Effector memory CD8-positive, alpha-beta T cell (primary cell): ENCODE measurements at regions not wholly inside any gene's neighbourhood (a gene's known extent, or its start where the extent isn't known, plus 50 kb on each side); places are given as distances from the start of the nearest gene placed in this dataset.
"Not testable (repeated sequence)": the region's sequence is repeated elsewhere in the genome, so short reads cannot be mapped to it uniquely, and the experiment has no call there.

Source experiments
- ATAC-seq: fragments of 150-1000 bp; cut with Tn5 transposase; replicated peaks from 2 replicates; pipeline ENCODE4 v1.10.0; 2021; ENCODE audit warnings: mild to moderate bottlenecking, moderate library complexity
- DNase-seq, 3 experiments: peaks; one replicate each; pipeline ENCODE4 v3.0.0; 2021
- H3K27ac Mint-ChIP-seq, 2 donors: one replicate each; pipeline ENCODE4 v1.8.0; 2022; ENCODE audit warnings: mild to moderate bottlenecking in 2 of 2, mixed read lengths in 2 of 2, moderate library complexity in 2 of 2
- H3K27me3 Mint-ChIP-seq, 2 donors: one replicate each; pipeline ENCODE4 v1.8.0; 2022; ENCODE audit warnings: mixed read lengths in 2 of 2
- H3K36me3 Mint-ChIP-seq: one replicate; pipeline ENCODE4 v1.8.0; 2022; ENCODE audit warnings: mild to moderate bottlenecking, moderate library complexity, mixed read lengths; ENCODE audit not compliant: insufficient read depth
- H3K4me1 Mint-ChIP-seq, 2 donors: one replicate each; pipeline ENCODE4 v1.8.0; 2022; ENCODE audit warnings: low read depth in 2 of 2, mixed read lengths in 2 of 2
- H3K4me3 Mint-ChIP-seq, 2 donors: one replicate each; pipeline ENCODE4 v1.8.0; 2022; ENCODE audit warnings: mild to moderate bottlenecking in 2 of 2, mixed read lengths in 2 of 2, moderate library complexity in 2 of 2
- H3K9me3 Mint-ChIP-seq, 2 donors: one replicate each; pipeline ENCODE4 v1.8.0; 2022; ENCODE audit warnings: mixed read lengths in 2 of 2

GRCh38 chr13:103607995-103608394 is 541.8 kb upstream of the SLC10A2 start:
- Mint-ChIP-seq H3K4me3 (no peak overlapping the region), H3K27ac (no peak overlapping the region), H3K36me3 (no peaks in the 10 kb centered on the region), H3K27me3 (no peaks in the 10 kb centered on the region), H3K9me3 (peaks cover 8 to 12% of the 10 kb centered on the region in 2 donors), H3K4me1 (no peaks in the 10 kb centered on the region)
- no peak for DNase-seq
- no peak for ATAC-seq

DNA sequence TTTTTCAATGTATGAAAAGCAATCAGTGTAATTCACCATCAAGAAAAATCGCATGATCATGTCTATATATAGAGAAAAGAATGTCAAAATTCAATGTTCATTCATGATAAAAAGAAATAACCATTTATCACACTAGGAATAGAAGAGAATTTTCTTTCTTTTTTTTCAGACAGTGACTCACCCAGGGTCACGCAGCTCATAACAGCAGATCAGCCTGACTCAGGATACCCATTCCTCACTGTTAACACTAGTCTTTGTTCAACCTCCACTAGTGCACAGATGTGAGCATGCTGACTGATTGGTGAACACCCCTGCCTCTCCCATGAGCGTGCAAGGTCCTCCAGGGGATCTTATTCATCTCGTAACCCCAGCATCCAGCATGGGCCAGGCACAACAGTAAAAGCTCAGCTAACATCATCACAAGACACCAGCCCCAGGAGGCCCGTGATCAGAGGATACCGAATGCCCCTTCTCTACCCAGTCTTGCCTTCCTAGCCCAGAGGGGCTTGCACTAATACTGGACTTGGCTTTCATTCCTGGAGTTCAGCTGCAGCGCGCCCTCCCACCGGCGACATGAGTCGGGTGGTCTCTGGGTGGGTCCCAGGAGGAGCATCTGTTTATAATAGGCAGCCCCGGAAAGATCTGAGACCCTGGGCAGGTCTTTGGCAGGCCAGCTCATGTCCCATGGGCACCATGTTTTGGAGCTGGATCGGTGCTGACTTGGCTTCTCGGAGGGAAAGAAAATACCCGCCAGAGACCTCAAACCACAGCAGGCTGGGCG is 539.5 kb upstream of the SLC10A2 start:
- no peak for ATAC-seq
- H3K4me3 Mint-ChIP-seq, result no peak overlapping the region
- no peaks in the 10 kb centered on the region for H3K4me1 Mint-ChIP-seq
- no peaks in the 10 kb centered on the region for H3K36me3 Mint-ChIP-seq
- peaks cover 14 to 23% of the 10 kb centered on the region in 2 donors for H3K9me3 Mint-ChIP-seq
- DNase-seq, result no peak
- no peak overlapping the region for H3K27ac Mint-ChIP-seq
- H3K27me3 Mint-ChIP-seq, result no peaks in the 10 kb centered on the region

GRCh38 chr13:103599870-103600269 is 533.7 kb upstream of the SLC10A2 start:
- H3K36me3 Mint-ChIP-seq, DNase-seq, H3K4me1 Mint-ChIP-seq, H3K27me3 Mint-ChIP-seq, H3K4me3 Mint-ChIP-seq, ATAC-seq, H3K27ac Mint-ChIP-seq: not testable (repeated sequence)
- peaks cover 8 to 16% of the 10 kb centered on the region in 2 donors for H3K9me3 Mint-ChIP-seq

GRCh38 chr13:103598671-103599070 is 532.5 kb upstream of the SLC10A2 start:
- no peak for DNase-seq
- ATAC-seq, result no peak
- H3K36me3 Mint-ChIP-seq, result no peaks in the 10 kb centered on the region
- peaks cover 8 to 16% of the 10 kb centered on the region in 2 donors for H3K9me3 Mint-ChIP-seq
- H3K4me1 Mint-ChIP-seq, result no peaks in the 10 kb centered on the region
- no peaks in the 10 kb centered on the region for H3K27me3 Mint-ChIP-seq
- H3K27ac Mint-ChIP-seq, result no peak overlapping the region
- H3K4me3 Mint-ChIP-seq, result no peak overlapping the region

GRCh38 chr13:103573446-103573845 is 507.2 kb upstream of the SLC10A2 start:
- no peak for ATAC-seq
- no peaks in the 10 kb centered on the region for H3K27me3 Mint-ChIP-seq
- H3K27ac Mint-ChIP-seq, result no peak overlapping the region
- DNase-seq, result no peak
- H3K36me3 Mint-ChIP-seq, result no peaks in the 10 kb centered on the region
- no peak overlapping the region for H3K4me3 Mint-ChIP-seq
- no peaks in the 10 kb centered on the region for H3K4me1 Mint-ChIP-seq
- peaks cover 7 to 12% of the 10 kb centered on the region in 2 donors for H3K9me3 Mint-ChIP-seq

GRCh38 chr13:103568314-103568713 is 502.1 kb upstream of the SLC10A2 start:
- no peak overlapping the region for H3K4me3 Mint-ChIP-seq
- H3K4me1 Mint-ChIP-seq, result no peaks in the 10 kb centered on the region
- no peak for DNase-seq
- peaks cover 7 to 9% of the 10 kb centered on the region in 2 donors for H3K9me3 Mint-ChIP-seq
- H3K36me3 Mint-ChIP-seq, result no peaks in the 10 kb centered on the region
- H3K27me3 Mint-ChIP-seq, result no peaks in the 10 kb centered on the region
- ATAC-seq, result no peak
- no peak overlapping the region for H3K27ac Mint-ChIP-seq

DNA sequence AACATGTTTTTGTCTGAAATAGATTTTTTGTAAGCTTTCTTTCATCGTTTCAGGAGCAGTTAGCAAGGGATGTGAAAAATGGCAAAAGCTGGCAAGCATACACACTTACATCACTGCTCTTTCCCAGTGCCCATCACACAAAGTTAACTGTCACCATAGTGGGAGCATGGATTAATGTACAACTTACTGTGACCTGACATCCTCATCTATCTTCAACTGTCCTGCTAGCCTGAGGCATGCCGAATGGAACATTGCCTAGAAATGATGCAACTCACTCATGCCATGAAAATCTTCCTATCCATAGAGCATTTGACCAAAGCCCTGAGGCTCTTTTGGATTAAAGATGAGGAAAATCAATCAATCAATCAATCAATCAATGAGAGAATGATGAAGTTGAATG is 491.7 kb upstream of the SLC10A2 start:
- no peak for ATAC-seq
- H3K4me3 Mint-ChIP-seq, result no peak overlapping the region
- DNase-seq, result no peak
- H3K27me3 Mint-ChIP-seq, result no peaks in the 10 kb centered on the region
- H3K9me3 Mint-ChIP-seq, result peaks cover 4 to 10% of the 10 kb centered on the region in 2 donors
- no peaks in the 10 kb centered on the region for H3K36me3 Mint-ChIP-seq
- H3K4me1 Mint-ChIP-seq, result no peaks in the 10 kb centered on the region
- no peak overlapping the region for H3K27ac Mint-ChIP-seq

- DNase-seq (no peak), ATAC-seq (no peak)
- no peak overlapping the region for H3K4me3 Mint-ChIP-seq
- H3K27me3 Mint-ChIP-seq, result no peaks in the 10 kb centered on the region
- H3K27ac Mint-ChIP-seq, result no peak overlapping the region
- H3K4me1 Mint-ChIP-seq, result no peaks in the 10 kb centered on the region
- H3K9me3 Mint-ChIP-seq, result peaks cover 6 to 10% of the 10 kb centered on the region in 2 donors
- H3K36me3 Mint-ChIP-seq, result no peaks in the 10 kb centered on the region
Observed at GRCh38 chr13:103556681-103557080, 490.5 kb upstream of the SLC10A2 start.

DNA sequence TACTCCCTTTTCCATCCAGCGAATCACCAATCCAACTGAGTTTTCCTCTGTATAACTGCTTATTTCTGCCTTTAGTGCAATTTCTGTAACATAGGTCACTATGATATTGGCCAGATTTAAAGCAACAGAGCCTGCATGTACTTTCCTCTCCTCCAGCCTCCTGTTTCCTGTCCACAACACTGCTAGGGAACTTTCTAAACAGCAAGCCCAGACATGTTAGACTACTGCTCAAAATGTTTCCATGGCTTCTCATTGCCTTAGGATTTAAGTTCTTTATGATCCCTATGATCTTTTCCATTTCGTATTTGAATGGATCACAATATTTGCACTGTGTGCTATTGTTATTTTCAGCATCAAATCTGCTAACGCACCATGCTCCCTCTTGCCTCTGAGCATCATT is 481.7 kb upstream of the SLC10A2 start:
- H3K27ac Mint-ChIP-seq, result no peak overlapping the region
- H3K36me3 Mint-ChIP-seq, result no peaks in the 10 kb centered on the region
- H3K4me1 Mint-ChIP-seq, result no peaks in the 10 kb centered on the region
- H3K27me3 Mint-ChIP-seq, result no peaks in the 10 kb centered on the region
- no peak overlapping the region for H3K4me3 Mint-ChIP-seq
- peaks cover 18 to 41% of the 10 kb centered on the region in 2 donors for H3K9me3 Mint-ChIP-seq
- DNase-seq, result no peak
- ATAC-seq, result no peak

DNA sequence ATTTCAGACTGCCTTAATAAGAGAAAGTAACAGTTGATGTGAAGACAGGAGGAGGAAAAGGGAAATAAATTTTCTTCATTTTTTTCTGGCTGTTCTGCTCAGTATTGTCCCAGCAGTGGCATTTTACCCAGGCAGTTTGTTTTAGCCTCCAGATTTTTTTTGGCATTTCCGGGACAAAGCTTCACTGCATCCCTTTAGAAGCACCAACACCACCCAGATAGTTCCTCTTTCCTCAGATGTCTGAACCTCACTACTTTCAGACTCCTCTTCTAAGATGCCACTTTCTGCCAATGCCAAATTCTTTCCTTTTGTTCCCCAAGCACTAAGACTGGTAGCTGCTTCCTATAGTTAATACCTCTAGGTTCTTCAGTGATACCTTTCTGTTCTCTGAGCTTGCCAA is 480.1 kb upstream of the SLC10A2 start:
- H3K4me3 Mint-ChIP-seq, result no peak overlapping the region
- no peaks in the 10 kb centered on the region for H3K36me3 Mint-ChIP-seq
- H3K9me3 Mint-ChIP-seq, result peaks cover 15 to 41% of the 10 kb centered on the region in 2 donors
- DNase-seq, result no peak
- no peak overlapping the region for H3K27ac Mint-ChIP-seq
- ATAC-seq, result no peak
- no peaks in the 10 kb centered on the region for H3K4me1 Mint-ChIP-seq
- H3K27me3 Mint-ChIP-seq, result no peaks in the 10 kb centered on the region

- no peak for DNase-seq
- no peak overlapping the region for H3K4me3 Mint-ChIP-seq
- H3K9me3 Mint-ChIP-seq, result peaks cover 15 to 32% of the 10 kb centered on the region in 2 donors
- ATAC-seq, result no peak
- no peaks in the 10 kb centered on the region for H3K4me1 Mint-ChIP-seq
- no peaks in the 10 kb centered on the region for H3K36me3 Mint-ChIP-seq
- no peak overlapping the region for H3K27ac Mint-ChIP-seq
- H3K27me3 Mint-ChIP-seq, result no peaks in the 10 kb centered on the region
Observed at GRCh38 chr13:103542648-103543047, 476.4 kb upstream of the SLC10A2 start.

GRCh38 chr13:103540382-103540765 is 474.2 kb upstream of the SLC10A2 start:
- no peak for DNase-seq
- Mint-ChIP-seq H3K27ac (no peak overlapping the region), H3K4me3 (no peak overlapping the region), H3K36me3 (no peaks in the 10 kb centered on the region), H3K4me1 (no peaks in the 10 kb centered on the region), H3K9me3 (peaks cover 12 to 23% of the 10 kb centered on the region in 2 donors), H3K27me3 (no peaks in the 10 kb centered on the region)
- no peak for ATAC-seq

DNA sequence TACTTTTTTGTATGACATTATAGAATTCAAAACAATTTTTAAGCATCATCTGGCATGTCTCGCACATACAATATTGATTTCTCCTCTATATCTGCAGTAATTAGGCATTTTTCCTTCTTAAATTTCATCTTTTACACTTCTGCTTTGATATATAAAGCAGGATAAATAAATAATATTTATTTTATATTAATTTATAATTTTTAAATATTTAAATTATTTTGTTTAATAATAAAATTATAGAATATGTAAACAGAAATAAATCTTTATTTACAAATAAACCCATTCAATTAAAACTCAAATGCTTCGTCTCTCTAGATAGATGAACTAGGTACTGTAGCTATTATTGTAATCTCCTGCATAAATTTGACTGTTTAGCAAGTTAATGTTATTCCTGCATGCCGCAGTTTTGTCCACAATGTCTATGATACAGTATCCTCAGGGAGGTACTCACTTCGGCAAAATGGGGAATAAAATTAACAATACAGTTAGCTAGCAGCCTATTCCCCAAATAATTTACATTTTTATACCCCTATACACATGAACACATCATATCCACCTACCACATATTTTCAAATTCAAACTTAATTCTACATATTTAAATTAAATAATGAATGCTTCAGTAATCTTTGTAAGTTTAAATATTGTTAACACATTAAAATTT is 473.6 kb upstream of the SLC10A2 start:
- no peak overlapping the region for H3K4me3 Mint-ChIP-seq
- no peaks in the 10 kb centered on the region for H3K36me3 Mint-ChIP-seq
- H3K4me1 Mint-ChIP-seq, result no peaks in the 10 kb centered on the region
- H3K27ac Mint-ChIP-seq, result no peak overlapping the region
- no peaks in the 10 kb centered on the region for H3K27me3 Mint-ChIP-seq
- DNase-seq (no peak), ATAC-seq (no peak)
- H3K9me3 Mint-ChIP-seq, result peaks cover 12 to 20% of the 10 kb centered on the region in 2 donors

GRCh38 chr13:103539265-103539664 is 473.0 kb upstream of the SLC10A2 start:
- Mint-ChIP-seq H3K4me3 (no peak overlapping the region), H3K36me3 (no peaks in the 10 kb centered on the region), H3K27me3 (no peaks in the 10 kb centered on the region), H3K27ac (no peak overlapping the region), H3K4me1 (no peaks in the 10 kb centered on the region), H3K9me3 (peaks cover 9 to 17% of the 10 kb centered on the region in 2 donors)
- ATAC-seq, result no peak
- no peak for DNase-seq
